GM13976 (cell line): ENCODE measurements at regions not wholly inside any gene's neighbourhood (a gene's known extent, or its start where the extent isn't known, plus 50 kb on each side); places are given as distances from the start of the nearest gene placed in this dataset.

Source experiments
- DNase-seq: peaks from one replicate; pipeline ENCODE4 v3.0.0; 2012; ENCODE audit warnings: low spot score
- in situ Hi-C: fragments of 300-500 bp; cut with MboI; formaldehyde crosslinking; loops from one replicate; pipeline ENCODE4 v1.12.0; 2022; ENCODE audit warnings: low sequenced_read_pairs, mixed read lengths, inconsistent platforms; ENCODE audit not compliant: unreplicated experiment
- TF ChIP-seq, protein P1 (sequence below): IDR thresholded peaks from 2 replicates; pipeline ENCODE4 v1.5.1; 2012; ENCODE audit warnings: borderline replicate concordance, mild to moderate bottlenecking; ENCODE audit not compliant: insufficient read depth; ENCODE audit errors: extremely low read depth, missing control alignments, control extremely low read depth

DNA sequence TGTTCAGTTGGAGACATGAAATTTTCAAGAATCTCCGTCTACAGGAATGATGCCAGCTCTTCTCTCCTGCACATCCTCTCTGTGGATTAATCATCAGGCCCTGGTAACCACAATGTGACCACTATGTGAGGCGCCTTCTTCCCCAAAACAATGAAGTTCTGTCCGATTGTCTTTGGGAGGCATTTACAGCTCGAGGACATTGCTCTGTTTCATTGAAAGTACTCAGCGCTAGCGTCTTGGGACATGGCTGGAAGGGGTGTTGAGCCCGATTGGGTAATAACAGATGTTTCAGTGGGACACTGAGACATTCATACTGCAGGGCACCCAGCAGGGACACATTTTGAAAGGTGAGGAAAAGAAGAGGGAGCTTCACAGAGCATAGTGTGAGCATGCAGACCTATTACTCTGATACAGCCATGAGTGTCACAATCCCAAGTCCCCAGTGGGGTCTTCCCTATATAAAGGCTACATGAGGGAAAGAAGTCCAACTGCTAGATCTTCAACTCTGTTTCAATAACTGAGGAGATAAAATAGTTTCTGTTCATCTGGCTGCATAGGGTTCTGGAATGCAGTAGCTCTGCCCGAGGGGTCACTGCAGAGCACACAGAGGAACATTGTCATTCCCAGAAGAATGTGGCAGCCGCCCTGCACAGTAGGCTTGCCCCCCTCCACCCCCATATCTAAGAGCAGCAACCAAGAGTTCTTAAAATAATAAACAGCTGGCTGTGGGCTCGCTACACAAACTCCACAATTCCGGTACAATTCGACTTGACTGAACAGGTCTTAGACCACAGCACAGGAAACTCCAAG lies 237.3 kb downstream of the OSR1 start:
- no peak for DNase-seq
- TF ChIP-seq, protein P1, sequence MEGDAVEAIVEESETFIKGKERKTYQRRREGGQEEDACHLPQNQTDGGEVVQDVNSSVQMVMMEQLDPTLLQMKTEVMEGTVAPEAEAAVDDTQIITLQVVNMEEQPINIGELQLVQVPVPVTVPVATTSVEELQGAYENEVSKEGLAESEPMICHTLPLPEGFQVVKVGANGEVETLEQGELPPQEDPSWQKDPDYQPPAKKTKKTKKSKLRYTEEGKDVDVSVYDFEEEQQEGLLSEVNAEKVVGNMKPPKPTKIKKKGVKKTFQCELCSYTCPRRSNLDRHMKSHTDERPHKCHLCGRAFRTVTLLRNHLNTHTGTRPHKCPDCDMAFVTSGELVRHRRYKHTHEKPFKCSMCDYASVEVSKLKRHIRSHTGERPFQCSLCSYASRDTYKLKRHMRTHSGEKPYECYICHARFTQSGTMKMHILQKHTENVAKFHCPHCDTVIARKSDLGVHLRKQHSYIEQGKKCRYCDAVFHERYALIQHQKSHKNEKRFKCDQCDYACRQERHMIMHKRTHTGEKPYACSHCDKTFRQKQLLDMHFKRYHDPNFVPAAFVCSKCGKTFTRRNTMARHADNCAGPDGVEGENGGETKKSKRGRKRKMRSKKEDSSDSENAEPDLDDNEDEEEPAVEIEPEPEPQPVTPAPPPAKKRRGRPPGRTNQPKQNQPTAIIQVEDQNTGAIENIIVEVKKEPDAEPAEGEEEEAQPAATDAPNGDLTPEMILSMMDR, result no peak
- in situ Hi-C loops, result no loop called here

DNA sequence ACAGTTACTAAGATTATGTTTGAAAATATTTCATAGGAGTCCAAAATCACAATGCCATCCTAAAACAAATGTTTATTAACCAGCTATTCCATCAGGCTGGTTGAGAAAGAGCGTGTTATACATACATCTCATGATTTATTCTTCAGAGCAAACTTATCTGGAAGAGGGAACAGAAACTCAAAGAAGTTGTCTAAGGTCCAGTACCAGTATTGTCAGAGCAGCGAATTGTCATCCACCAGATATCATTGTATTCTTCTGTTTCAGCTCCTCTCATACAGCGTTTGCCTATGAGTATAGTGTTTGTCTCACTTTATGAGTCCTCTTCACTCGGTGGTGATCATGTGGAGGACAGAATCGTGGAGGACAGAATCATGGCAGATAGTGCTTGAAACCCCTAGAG lies 238.2 kb downstream of the OSR1 start:
- in situ Hi-C loops, result no loop called here
- TF ChIP-seq, protein P1, result no peak

DNA sequence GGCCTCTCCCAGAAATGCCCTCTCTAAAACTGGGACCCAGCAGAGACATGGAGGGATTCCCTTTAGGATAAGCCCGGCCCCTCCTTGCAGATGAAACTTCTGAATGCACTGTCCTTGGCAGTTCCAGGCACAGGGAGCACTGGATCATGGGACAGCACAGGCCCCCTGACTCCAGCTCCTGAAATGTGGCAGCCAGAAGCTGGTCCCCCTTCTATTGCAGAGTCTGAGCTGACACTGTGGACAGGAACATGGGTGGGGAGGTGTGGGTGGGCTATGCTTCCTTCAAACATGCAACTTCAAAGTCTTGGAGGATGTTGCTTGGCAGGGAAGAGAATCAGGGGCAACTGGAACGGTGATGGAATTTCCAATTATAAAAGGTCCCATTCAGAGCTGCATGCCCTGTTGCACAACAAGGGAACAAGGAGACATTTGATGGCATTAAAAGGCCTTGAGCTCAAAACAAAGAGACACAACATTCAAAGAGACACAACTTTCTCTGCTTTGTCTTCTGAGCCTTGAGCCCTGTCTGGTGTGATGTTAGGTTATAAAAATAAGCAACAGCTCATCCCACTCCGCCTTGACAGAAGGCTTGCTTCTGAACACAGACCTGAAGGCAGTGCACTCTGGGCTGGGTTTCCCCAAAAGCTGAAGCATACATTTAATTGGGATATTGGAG lies 239.0 kb downstream of the OSR1 start:
- no peak for DNase-seq
- TF ChIP-seq, protein P1, result no peak
- in situ Hi-C loops, result no loop called here

More for the DNA sequence above, 238.2 kb downstream of the OSR1 start:
- DNase-seq, result no peak

DNA sequence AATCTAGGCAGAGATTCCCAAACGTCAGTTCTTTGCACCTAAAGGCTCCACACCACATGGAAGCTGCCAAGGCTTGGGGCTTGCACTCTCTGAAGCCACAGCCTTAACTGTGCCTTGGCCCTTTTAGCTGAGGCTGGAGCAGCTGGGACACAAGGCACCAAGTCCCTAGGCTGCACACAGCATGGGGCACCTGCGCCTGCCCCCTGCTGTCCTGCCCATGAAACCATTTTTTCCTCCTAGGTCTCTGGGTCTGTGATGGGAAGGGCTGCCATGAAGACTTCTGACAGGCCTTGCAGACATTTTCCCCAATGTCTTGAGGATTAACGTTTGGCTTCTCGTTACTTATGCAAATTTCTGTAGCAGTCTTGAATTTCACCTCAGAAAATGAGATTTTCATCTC lies 241.5 kb downstream of the OSR1 start:
- TF ChIP-seq, protein P1, result no peak
- in situ Hi-C loops, result no loop called here
- DNase-seq, result no peak

DNA sequence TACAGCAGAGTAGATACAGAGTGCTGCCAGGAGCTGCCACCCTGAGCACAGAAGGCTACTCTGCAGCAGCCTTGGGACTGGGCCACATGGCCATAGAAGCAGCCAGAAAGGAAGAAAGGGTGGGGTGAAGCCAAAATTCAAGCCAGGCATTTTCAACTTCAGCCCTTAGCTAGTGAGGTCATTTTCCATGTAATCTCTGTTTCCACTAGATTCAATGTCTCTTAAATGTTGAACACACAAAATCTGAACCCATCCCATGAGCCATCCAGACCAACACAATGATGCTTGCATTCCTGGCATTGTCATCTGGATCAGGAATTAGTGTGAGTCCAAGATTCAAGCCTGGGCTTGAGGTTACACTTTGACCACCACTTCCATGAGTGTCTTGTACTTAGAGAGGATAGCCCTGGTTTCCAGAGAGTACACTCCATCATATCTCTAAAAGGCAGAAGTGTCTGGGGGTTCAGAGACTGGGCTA lies 243.6 kb downstream of the OSR1 start:
- DNase-seq, result no peak
- TF ChIP-seq, protein P1, result no peak
- in situ Hi-C loops, result no loop called here

DNA sequence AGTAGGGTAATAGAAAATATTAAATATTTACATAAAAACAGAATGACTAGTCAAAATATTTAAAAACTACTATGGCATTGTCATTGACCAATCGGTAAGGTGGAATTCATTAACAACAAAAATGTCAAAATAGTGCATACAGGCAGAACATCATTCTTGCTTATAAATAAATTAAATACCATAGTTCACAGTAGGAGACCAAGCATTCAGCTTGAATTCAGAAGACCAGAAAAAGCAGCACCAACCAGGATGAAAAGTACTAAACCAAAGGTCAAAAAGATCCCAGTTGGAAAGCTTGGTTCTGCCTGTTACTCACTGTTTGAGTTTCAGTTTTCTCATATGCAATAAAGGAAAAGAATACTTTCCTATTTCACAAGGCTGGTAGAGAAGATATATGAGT lies 244.3 kb downstream of the OSR1 start:
- TF ChIP-seq, protein P1, result no peak
- in situ Hi-C loops, result no loop called here
- DNase-seq, result no peak
